AG04450 (cell line): ENCODE measurements at regions not wholly inside any gene's neighbourhood (a gene's known extent, or its start where the extent isn't known, plus 50 kb on each side); places are given as distances from the start of the nearest gene placed in this dataset.

ENCODE experiments used
- CTCF ChIA-PET: fragments of 300-600, 350-600 bp; formaldehyde crosslinking; extraction: SDS; loops from one replicate; lab custom pipeline; 2022; ENCODE audit warnings: antibody characterized with exemption, inconsistent platforms; lab: Charles Lee
- POLR2A ChIA-PET: fragments of 350-600 bp; formaldehyde crosslinking; extraction: SDS; loops from one replicate; lab custom pipeline; 2021; ENCODE audit warnings: antibody characterized with exemption, inconsistent platforms; lab: Yijun Ruan, JAX
- DNase-seq: peaks from one replicate; pipeline ENCODE4 v3.0.0-alpha.2; 2011; ENCODE audit warnings: low read depth, low spot score
- H3K27ac ChIP-seq: one replicate; pipeline ENCODE4 v1.5.1; 2012; ENCODE audit warnings: low read depth, low read length, control low read depth
- H3K27me3 ChIP-seq: one replicate; pipeline ENCODE4 v1.6.0; 2012; ENCODE audit warnings: low read length; ENCODE audit not compliant: control insufficient read depth, insufficient read depth
- H3K4me3 ChIP-seq: 2 replicates; pipeline ENCODE4 v1.5.1; 2011; ENCODE audit warnings: mild to moderate bottlenecking, low read depth, low read length, control low read depth
- H3K9me3 ChIP-seq: 2 replicates; pipeline ENCODE4 v1.5.1; 2012; ENCODE audit warnings: low read length; ENCODE audit not compliant: control insufficient read depth, insufficient read depth
- TF ChIP-seq, protein P1 (sequence below): IDR thresholded peaks from 2 replicates; pipeline ENCODE4 v1.5.1; 2011; ENCODE audit warnings: low read depth, low read length, control low read depth, inconsistent platforms

GRCh38 chr13:60758637-60759036 lies 361.6 kb downstream of the TDRD3 start:
- H3K27ac ChIP-seq, result no peak overlapping the region
- ChIA-PET POLR2A (no interaction called here), CTCF (no interaction called here)
- TF ChIP-seq, protein P1, sequence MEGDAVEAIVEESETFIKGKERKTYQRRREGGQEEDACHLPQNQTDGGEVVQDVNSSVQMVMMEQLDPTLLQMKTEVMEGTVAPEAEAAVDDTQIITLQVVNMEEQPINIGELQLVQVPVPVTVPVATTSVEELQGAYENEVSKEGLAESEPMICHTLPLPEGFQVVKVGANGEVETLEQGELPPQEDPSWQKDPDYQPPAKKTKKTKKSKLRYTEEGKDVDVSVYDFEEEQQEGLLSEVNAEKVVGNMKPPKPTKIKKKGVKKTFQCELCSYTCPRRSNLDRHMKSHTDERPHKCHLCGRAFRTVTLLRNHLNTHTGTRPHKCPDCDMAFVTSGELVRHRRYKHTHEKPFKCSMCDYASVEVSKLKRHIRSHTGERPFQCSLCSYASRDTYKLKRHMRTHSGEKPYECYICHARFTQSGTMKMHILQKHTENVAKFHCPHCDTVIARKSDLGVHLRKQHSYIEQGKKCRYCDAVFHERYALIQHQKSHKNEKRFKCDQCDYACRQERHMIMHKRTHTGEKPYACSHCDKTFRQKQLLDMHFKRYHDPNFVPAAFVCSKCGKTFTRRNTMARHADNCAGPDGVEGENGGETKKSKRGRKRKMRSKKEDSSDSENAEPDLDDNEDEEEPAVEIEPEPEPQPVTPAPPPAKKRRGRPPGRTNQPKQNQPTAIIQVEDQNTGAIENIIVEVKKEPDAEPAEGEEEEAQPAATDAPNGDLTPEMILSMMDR, result no peak
- H3K27me3 ChIP-seq, result no peaks in the 10 kb centered on the region
- no peak overlapping the region for H3K4me3 ChIP-seq
- H3K9me3 ChIP-seq, result peaks cover 7% of the 10 kb centered on the region
- no peak for DNase-seq

GRCh38 chr13:60757501-60758215 lies 360.6 kb downstream of the TDRD3 start:
- Histone ChIP-seq H3K4me3 (no peak overlapping the region), H3K9me3 (peaks cover 7% of the 10 kb centered on the region), H3K27ac (no peak overlapping the region), H3K27me3 (no peaks in the 10 kb centered on the region)
- POLR2A ChIA-PET, result no interaction called here
- no peak for DNase-seq
- CTCF ChIA-PET, result no interaction called here
- TF ChIP-seq, protein P1, result no peak

- POLR2A ChIA-PET, result no interaction called here
- Histone ChIP-seq H3K4me3 (no peak overlapping the region), H3K9me3 (peaks cover 7% of the 10 kb centered on the region), H3K27me3 (no peaks in the 10 kb centered on the region), H3K27ac (no peak overlapping the region)
- no peak for DNase-seq
- TF ChIP-seq, protein P1, result no peak
- CTCF ChIA-PET, result no interaction called here
Observed at GRCh38 chr13:60756306-60756705, 359.3 kb downstream of the TDRD3 start.

GRCh38 chr13:60755380-60756163 lies 358.6 kb downstream of the TDRD3 start:
- Histone ChIP-seq H3K27me3 (no peaks in the 10 kb centered on the region), H3K27ac (no peak overlapping the region), H3K9me3 (peaks cover 7% of the 10 kb centered on the region), H3K4me3 (no peak overlapping the region)
- ChIA-PET POLR2A (no interaction called here), CTCF (no interaction called here)
- TF ChIP-seq, protein P1, result no peak
- no peak for DNase-seq
